Adrenal gland (tissue), 5 donors: ENCODE measurements at regions not wholly inside any gene's neighbourhood (a gene's known extent, or its start where the extent isn't known, plus 50 kb on each side); places are given as distances from the start of the nearest gene placed in this dataset.

Experiments
- CTCF ChIP-seq, 6 experiments: fragments of 450-650 bp in 4 of 6; fragments of 200-600 bp in 2 of 6; sonication (generic) in 1 of 6; IDR thresholded peaks; 1 replicate in 5 of 6; 2 replicates in 1 of 6; pipeline versions ENCODE4 v1.5.1 to v1.8.0; 2016 to 2021; ENCODE audit warnings: antibody characterized with exemption in 6 of 6, mild to moderate bottlenecking in 2 of 6, moderate library complexity in 1 of 6
- POLR2A ChIP-seq, 2 donors: fragments of 450-650 bp; IDR thresholded peaks; one replicate each; pipeline ENCODE4 v1.6.1; 2017; ENCODE audit warnings: antibody characterized with exemption in 2 of 2, mild to moderate bottlenecking in 2 of 2, moderate library complexity in 1 of 2
- donor health status: DM: no; HTN: no; CAD: no.

DNA sequence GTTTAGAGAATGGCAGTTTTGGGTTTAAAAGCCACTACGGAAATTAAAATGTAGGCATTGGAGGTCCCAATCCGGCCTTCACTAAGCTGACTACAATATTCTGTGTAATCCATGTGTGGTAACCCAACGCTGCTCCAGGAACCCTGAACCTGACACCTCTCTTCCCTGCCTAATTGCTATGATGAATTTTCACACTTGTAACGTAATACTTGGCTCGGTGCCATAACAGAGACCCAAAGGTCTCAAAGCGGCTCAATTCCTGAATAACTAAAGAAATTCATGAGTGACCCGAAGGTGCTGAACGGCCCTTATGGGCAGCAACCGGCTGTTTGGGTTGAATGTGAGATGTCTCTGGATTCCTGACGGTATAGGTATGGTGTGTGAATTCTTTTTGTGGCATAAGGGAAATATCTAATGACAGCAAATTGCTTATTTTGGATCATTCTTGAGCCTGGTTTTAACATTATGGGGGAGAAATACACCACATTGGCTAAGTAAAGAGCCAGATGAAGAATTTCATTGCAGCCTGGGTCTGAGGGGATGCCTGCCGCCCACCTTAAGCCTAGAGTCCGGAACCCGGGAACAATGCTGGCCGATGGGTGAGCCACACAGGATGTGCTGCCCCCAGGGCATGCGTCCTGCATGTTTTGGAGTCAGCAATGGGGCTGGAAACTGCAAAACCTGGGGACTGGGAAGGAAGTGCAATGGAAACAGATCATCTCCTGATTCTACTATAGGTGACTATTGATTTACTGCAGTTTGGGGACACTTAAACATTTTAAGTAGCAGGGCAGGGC lies 69.7 kb upstream of the FZD8 start:
- TF ChIP-seq CTCF (IDR thresholded peaks at IDR 0.05) (no peak), POLR2A (IDR thresholded peaks at IDR 0.05) (no peak)
